ENCODE measurements at regions not wholly inside any gene's neighbourhood (a gene's known extent, or its start where the extent isn't known, plus 50 kb on each side); places are given as distances from the start of the nearest gene placed in this dataset.

DNA sequence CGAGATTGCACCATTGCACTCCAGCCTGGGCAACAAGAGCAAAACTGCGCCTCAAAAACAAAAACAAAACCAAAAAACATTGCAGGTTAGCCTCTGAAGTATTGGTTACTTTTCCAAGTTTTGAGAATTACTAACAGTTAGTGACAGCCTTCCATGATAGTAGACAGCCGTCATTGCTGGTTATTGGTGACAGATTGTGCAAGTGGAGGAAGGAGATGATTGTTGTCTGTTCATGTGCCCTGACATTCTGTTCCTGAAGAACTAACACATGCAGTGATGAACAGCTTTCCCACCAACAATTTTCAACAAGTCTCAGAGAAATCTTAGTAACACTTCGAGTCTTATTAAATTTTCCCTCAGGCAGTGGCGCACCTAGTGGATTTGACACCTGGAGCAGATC lies 89.3 kb upstream of the NAP1L1 start:
- no peaks in the 10 kb centered on the region for H3F3A ChIP-seq (ENCODE audit: low read depth)
- no peak overlapping the region for H3K9ac ChIP-seq
- H4K20me1 ChIP-seq (ENCODE audit: low read depth), result no peaks in the 10 kb centered on the region
- H3K27ac ChIP-seq, result no peak overlapping the region
- H3K36me3 ChIP-seq, result no peaks in the 10 kb centered on the region
- no peak overlapping the region for H3K4me2 ChIP-seq
- no peak for DNase-seq (ENCODE audit: low spot score)
- no peaks in the 10 kb centered on the region for H3K27me3 ChIP-seq
- TF ChIP-seq EZH2phosphoT487 (IDR thresholded peaks at IDR 0.05), result no peak
- TF ChIP-seq, protein P1, sequence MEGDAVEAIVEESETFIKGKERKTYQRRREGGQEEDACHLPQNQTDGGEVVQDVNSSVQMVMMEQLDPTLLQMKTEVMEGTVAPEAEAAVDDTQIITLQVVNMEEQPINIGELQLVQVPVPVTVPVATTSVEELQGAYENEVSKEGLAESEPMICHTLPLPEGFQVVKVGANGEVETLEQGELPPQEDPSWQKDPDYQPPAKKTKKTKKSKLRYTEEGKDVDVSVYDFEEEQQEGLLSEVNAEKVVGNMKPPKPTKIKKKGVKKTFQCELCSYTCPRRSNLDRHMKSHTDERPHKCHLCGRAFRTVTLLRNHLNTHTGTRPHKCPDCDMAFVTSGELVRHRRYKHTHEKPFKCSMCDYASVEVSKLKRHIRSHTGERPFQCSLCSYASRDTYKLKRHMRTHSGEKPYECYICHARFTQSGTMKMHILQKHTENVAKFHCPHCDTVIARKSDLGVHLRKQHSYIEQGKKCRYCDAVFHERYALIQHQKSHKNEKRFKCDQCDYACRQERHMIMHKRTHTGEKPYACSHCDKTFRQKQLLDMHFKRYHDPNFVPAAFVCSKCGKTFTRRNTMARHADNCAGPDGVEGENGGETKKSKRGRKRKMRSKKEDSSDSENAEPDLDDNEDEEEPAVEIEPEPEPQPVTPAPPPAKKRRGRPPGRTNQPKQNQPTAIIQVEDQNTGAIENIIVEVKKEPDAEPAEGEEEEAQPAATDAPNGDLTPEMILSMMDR (IDR thresholded peaks at IDR 0.05), result no peak
- no peak for TF ChIP-seq EZH2 (IDR thresholded peaks at IDR 0.05)
- Mint-ChIP-seq H3K9me3 (peaks cover 2% of the 10 kb centered on the region), H3K36me3 (no peaks in the 10 kb centered on the region), H3K4me3 (no peak overlapping the region), H3K4me1 (peaks cover 2% of the 10 kb centered on the region), H3K27ac (no peak overlapping the region), H3K27me3 (ENCODE audit: insufficient read depth, low read depth) (peaks cover 2% of the 10 kb centered on the region)
- H3K4me3 ChIP-seq, result no peak overlapping the region
- H2AFZ ChIP-seq (replicated peaks), result no peak overlapping the region
- H3K9me3 ChIP-seq (ENCODE audit: low read depth), result no peaks in the 10 kb centered on the region
- no peaks in the 10 kb centered on the region for H3K4me1 ChIP-seq
- H3K79me2 ChIP-seq (ENCODE audit: low read depth), result no peaks in the 10 kb centered on the region

DNA sequence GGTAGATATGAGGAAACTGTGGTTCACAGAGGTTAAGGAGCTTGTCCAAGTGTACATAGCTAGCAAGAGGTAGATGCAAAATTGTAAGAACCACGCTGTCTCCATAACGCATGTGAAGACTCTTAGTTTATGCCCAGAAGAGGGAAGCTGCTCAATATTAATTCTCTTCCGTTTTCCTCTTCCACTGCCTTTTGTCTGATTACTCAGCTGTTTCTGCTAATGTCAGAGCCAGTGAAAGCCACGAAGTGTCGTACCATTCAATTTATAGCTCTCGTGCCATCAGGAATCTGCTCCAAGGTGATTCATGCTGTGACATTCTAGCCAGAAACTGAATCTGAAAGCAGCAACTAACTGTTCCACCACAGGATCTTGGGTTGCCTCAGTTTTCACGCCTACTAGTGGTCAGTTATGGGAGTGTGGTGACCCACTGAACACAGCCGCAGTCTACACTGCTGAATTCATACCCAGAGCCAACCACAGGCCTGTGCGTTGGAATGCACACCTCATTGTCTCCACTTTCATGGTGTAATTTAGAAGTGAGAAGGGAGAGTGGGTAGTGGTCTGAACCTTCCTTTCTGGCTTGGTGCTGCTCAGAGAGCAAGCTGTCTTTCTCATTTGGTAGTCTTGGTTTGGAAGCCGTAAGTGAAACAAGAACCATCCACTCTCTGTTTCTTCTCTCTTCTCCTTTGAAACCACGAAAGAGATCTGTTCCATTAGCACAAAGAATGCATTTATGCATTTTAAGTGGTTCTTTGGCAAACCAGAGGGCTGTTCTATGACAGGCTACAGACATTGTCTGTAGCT lies 74.2 kb upstream of the NAP1L1 start:
- Histone ChIP-seq H3K4me3 (no peak overlapping the region), H3K36me3 (no peaks in the 10 kb centered on the region), H3K4me1 (peaks cover 25% of the 10 kb centered on the region), H4K20me1 (ENCODE audit: low read depth) (no peaks in the 10 kb centered on the region), H3K4me2 (no peak overlapping the region), H3K27ac (no peak overlapping the region), H3K79me2 (ENCODE audit: low read depth) (no peaks in the 10 kb centered on the region), H2AFZ (replicated peaks) (peak overlapping the region; percentile 81), H3K27me3 (no peaks in the 10 kb centered on the region), H3K9ac (no peak overlapping the region), H3K9me3 (ENCODE audit: low read depth) (no peaks in the 10 kb centered on the region), H3F3A (ENCODE audit: low read depth) (peaks cover 8% of the 10 kb centered on the region)
- no peaks in the 10 kb centered on the region for H3K36me3 Mint-ChIP-seq
- no peaks in the 10 kb centered on the region for H3K9me3 Mint-ChIP-seq
- TF ChIP-seq EZH2phosphoT487 (IDR thresholded peaks at IDR 0.05), result no peak
- TF ChIP-seq, protein P1 (IDR thresholded peaks at IDR 0.05), result peak; percentile 69
- no peak for TF ChIP-seq EZH2 (IDR thresholded peaks at IDR 0.05)
- peaks cover 13% of the 10 kb centered on the region for H3K4me1 Mint-ChIP-seq
- H3K27me3 Mint-ChIP-seq (ENCODE audit: insufficient read depth, low read depth), result no peaks in the 10 kb centered on the region
- no peak overlapping the region for H3K4me3 Mint-ChIP-seq
- no peak overlapping the region for H3K27ac Mint-ChIP-seq
- DNase-seq (ENCODE audit: low spot score), result peak; percentile 61

DNA sequence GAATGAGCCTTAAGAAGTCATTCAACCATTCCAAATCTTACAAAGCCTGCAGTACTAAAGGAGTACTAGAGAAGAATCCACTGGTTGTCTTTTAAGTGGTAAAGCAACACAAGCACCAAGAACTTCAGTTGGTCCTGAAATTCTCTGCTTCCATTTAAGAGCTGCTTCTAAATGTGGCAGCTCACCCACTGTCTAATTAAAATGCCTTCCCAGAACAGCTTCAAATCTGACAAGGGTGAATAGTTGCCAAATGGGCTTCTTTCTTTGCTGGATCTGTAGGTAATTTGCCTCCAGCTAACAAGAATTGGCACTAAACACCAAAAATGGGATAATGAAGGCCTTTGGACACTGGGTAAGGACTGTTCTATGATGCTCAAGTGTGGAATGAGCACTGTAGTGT lies 72.2 kb upstream of the NAP1L1 start:
- Mint-ChIP-seq H3K36me3 (no peaks in the 10 kb centered on the region), H3K9me3 (no peaks in the 10 kb centered on the region), H3K27me3 (ENCODE audit: insufficient read depth, low read depth) (no peaks in the 10 kb centered on the region), H3K4me1 (peaks cover 13% of the 10 kb centered on the region), H3K27ac (no peak overlapping the region), H3K4me3 (no peak overlapping the region)
- H3K36me3 ChIP-seq, result no peaks in the 10 kb centered on the region
- peaks cover 25% of the 10 kb centered on the region for H3K4me1 ChIP-seq
- no peak overlapping the region for H3K9ac ChIP-seq
- no peak overlapping the region for H3K4me3 ChIP-seq
- H3K27me3 ChIP-seq, result no peaks in the 10 kb centered on the region
- no peak overlapping the region for H2AFZ ChIP-seq (replicated peaks)
- no peak for TF ChIP-seq EZH2 (IDR thresholded peaks at IDR 0.05)
- TF ChIP-seq, protein P1 (IDR thresholded peaks at IDR 0.05), result no peak
- no peak for TF ChIP-seq EZH2phosphoT487 (IDR thresholded peaks at IDR 0.05)
- H3F3A ChIP-seq (ENCODE audit: low read depth), result peaks cover 8% of the 10 kb centered on the region
- no peaks in the 10 kb centered on the region for H4K20me1 ChIP-seq (ENCODE audit: low read depth)
- H3K4me2 ChIP-seq, result peak overlapping the region; percentile 6
- DNase-seq (ENCODE audit: low spot score), result peak; percentile 23
- no peaks in the 10 kb centered on the region for H3K79me2 ChIP-seq (ENCODE audit: low read depth)
- no peaks in the 10 kb centered on the region for H3K9me3 ChIP-seq (ENCODE audit: low read depth)
- no peak overlapping the region for H3K27ac ChIP-seq
